ENCODE measurements at regions not wholly inside any gene's neighbourhood (a gene's known extent, or its start where the extent isn't known, plus 50 kb on each side); places are given as distances from the start of the nearest gene placed in this dataset.
"Not testable (repeated sequence)": the region's sequence is repeated elsewhere in the genome, so short reads cannot be mapped to it uniquely, and the experiment has no call there.

DNA sequence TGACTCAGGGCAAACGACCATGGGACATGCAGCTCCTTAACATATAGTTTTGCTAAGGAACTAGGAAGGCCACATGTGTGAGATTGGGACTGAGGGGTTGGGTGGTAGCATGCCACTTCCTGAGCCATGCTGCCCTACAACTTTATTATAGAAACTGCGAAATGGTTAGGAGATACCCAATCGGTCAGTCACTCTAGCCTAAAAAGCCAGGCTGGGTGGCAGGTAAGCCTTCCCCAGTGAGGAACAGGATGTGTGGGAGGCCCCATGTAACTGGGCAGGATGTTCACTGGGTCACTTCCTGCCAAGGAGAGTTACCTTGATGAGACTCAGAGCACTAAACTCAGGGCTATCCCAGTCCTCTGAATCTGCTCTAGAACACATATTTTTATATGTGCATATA, 123.5 kb downstream of the MAP3K7 start:
- no peak for DNase-seq (ENCODE audit: low read depth)

DNA sequence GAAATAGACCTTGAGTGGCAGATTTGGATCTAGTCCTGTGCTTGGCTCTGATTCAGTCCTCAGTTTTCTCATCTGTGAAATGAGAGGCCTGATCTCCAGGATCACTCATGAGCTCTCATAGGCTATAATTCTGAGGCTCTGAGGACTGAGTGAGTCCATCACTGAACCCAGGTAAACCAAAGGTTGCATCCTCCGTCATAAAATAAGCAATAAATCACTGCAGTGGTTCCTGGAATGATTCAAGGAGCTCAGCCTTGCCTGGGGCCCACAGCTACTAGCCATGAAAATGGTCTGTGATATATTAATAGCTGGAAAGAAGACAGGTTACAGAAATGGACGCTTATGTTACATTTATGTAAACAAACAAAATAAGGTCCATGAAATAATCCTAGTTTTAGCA, 124.8 kb downstream of the MAP3K7 start:
- DNase-seq (ENCODE audit: low read depth), result no peak

DNA sequence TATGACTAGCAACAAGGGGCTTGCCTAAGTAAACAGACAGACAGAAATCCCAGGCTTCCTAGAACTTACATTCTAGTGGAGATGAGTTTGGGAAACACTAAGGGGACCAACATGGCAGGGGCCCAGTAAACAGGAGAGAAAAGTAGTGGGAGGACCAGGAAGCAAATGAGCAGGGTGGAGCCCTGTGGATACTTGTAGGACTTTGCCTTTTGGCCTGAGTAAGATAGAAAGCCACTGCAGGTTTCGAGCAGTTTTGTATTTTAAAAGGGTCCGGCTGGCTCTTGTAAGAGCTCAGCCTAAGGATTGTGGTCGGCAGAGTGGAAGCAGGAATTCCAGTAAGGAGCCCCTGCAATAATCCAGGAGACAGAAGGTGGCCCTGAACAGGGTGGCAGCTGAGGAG, 125.5 kb downstream of the MAP3K7 start:
- DNase-seq (ENCODE audit: low read depth), result no peak

DNA sequence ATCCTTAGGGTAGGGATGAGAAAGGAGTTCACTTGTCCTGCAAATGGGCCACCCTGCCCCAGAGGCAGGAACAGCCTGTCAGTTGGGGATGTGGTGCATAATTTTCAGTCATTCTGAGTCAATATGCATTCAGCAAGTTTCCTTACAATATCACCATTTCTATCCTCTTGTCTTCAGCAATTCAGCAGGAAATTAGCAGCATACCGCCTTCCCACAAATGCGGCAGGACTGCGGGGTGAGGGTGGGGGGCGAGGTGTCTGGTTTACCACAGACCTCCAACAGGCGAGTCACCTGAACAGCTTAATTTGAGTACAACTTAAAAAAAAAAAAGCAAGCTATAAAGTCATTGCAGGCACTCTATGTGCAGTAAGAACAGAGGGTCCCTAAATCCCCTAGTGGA, 126.8 kb downstream of the MAP3K7 start:
- no peak for DNase-seq (ENCODE audit: low read depth)

DNA sequence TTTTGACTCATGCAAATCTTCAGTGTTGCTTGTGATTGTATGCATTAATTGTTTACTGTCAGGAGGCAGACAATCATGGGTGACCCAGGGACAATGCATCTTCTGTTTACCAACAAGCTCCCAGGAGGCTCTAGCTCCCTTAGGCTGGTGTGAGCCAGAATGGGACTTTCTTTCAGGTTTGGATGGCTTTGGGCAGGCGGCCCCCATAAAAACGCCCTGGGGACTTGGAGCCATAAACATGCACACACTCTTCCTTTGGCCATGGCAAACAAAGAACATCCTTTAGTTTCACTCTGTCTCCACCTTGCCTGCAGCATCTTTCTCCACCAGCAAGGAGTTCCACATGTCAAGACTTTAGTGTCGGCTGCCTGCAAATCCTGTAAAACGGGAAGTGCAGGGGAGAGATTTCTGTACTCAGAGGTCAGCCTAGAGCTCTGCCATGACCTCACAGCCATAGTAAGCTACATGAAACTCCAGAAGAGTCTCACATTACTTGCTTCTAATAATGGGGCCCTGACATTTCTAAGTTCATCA, 127.6 kb downstream of the MAP3K7 start:
- DNase-seq (ENCODE audit: low read depth), result no peak

DNA sequence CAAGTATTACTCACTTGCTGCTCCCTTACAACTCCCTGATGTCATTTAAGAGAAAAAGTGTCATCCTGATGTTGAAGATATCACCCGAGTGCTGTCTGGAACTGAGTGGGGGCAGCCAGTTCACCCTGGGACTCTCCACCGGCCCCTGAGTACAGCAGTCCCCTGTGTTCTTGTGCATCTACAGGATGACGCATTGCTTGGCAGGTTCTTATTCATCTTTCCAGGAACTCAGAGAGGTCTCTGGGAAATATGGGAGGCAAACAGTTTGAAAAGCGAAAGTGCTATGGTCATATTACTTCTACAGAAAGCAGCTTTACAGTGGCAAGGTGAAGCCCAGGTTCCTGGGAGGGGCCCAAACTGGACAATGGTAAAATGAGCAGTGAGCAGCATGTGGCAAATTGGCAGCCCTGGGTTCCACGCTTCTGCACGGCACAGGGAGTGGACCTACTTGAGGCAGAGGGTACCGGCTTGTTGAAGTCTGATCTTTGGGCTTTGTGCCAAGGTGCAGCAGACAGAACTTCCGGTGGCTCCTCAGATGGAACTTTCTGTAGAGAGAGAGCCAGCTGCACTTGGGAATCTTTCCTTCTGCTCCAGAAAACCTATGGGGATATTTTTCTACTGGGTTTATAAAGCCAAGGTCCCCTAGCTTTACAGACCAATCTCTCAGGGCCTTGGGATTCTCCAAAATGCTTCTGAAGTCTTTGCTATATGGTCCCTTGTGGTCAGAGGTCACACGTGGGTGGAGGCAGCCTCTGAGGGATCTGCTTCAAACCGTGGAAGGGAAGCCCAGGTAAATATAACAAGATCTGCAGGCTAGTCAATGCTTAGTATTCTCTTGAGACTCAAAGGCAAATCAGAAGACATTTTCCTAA, 128.3 kb downstream of the MAP3K7 start:
- peak; percentile 56 for DNase-seq (ENCODE audit: low read depth)

DNA sequence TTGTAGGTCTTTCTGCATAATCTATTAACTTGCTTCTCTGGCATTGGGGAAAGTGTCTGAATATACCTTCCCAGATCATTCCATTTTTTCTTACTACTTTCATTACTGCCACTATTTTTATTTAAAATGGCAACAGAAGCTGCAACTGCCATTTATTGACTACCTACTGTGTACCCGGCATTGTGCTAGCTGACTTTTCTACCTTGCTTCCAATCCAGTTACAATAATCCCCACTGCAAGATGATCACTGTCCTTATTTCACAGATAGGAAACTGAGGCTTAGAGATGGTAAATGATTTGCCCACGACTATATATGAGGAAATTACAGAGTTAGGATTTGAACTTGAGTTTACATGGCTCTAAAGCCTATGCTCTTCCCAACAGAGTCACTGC, 129.0 kb downstream of the MAP3K7 start:
- no peak for DNase-seq (ENCODE audit: low read depth)

DNA sequence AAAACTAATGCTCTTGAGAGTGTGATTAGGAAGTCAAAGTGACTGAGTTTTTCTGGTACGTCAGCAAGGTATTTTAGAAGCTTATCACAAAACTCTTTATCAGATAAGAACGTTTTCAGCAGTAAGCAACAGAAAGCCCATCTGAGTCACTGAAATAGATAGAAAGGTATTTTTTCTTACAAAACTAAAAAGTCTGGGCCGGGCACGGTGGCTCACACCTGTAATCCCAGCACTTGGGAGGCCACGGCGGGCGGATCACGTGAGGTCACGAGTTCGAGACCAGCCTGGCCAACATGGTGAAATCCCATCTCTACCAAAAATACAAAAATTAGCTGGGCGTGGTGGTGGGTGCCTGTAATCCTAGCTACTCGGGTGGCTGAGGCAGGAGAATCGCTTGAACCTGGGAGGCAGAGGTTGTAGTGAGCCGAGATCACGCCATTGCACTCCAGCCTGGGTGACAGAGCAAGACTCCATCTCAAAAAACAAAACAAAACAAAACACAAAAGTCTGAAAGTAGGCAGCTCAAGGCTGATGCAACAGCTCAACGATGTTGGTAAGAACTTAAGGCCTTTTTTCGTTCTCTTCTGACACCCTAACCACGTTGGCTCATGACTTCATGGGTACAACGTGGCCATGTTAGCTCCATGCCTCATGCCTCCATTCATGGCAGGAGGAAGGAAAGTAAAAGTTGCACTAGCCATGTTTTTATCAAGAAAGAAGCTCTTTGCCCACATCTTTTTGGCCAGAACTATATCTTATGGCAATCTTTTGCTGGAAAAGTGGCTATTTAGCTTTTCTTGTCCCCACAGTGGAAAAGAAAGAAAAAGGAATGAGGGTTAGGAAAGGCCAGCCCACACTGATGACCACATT, 129.6 kb downstream of the MAP3K7 start:
- not testable (repeated sequence) for DNase-seq (ENCODE audit: low read depth)

DNA sequence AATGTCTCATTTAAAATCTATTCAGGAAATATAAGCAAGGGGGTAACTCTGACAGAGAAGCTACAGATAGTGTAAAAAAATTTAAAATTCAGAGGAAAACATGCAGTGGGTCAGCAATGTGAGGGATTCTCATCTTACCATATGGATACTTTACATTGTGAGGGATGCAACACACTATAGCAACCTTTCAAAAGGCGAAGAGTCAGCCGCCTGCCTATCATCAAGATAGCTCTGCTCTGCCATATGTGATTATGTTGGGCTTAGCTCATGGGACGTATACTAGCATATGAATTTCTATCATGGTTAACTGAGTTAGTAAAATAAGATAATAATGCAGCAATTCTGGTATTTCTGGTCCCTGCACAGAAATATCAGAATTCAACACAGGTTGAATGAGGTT, 130.9 kb downstream of the MAP3K7 start:
- DNase-seq (ENCODE audit: low read depth), result no peak

DNA sequence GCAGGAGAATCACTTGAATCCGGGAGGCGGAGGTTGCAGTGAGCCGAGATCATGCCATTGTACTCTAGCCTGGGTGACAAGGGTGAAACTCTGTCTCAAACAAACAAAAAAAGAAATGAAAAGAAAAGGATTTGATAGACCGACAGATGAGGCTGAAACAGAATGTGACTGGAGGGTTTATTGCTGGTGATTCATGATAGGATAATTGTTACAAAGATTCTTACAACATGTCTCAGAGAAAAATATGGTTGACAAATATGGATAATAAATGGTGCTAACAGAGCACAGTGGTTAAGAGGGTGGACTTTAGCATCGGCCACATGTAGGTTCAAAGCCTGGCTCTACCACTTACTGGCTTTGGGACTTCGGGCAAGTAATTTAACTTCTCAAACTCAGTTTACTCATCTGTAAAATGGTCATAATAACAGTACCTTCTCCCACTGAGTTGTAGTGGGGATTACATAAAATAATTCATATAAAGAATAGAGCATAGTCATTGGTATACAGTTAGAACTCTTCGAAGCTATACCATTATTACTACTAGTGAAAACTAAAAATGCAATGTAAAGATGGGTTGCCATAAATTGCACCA, 131.9 kb downstream of the MAP3K7 start:
- no peak for DNase-seq (ENCODE audit: low read depth)

DNA sequence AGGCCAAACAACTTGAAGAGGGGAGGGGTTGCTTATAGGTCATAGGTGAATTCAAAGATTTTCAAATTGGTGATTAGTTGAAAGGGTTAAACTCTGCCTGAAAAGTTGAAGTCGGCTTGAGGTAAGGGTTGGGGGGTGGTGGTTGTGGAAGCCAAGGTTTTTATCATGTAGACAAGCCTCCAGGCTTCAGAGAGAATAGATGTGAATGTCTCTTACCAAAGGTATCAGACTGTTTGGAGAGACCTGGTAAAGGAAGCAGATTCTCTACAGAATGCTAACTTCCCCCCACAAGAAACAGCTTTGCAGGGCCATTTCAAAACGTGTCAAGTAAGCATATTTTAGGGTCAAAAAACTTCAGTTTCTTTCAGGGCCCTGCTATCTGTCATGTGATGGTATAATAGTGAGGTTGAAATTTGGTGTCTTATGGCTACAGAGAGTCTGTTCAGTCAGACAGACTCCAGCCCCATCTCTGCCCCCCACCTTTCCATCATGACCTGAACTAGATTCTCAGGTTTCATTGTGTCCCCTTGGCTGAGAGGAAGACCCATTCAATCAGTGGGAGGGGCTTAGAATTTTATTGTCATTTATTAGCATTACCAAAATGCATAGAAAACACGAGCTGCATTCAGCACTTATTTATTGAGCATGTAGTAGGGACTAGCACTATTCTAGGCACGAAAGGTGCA, 136.5 kb downstream of the MAP3K7 start:
- DNase-seq (ENCODE audit: low read depth), result no peak

DNA sequence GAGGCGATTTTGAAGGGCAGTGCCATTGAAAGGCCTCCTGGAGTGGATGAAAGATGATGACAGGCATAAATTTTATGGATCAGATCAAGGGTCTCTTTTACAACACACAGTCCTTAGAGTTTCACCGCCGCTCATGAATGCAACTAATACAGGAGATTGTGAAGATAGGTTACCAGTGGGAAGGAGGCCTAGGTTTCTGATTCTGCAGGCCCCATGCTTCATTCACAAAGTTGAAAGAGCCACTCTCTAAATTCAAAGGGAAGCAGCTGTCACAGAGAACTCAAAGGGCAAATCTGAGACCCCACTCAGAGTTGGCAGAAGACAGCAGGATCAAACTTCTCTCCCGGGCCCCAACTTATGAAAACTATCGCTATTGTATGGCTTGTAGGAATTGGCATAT, 137.6 kb downstream of the MAP3K7 start:
- no peak for DNase-seq (ENCODE audit: low read depth)

DNA sequence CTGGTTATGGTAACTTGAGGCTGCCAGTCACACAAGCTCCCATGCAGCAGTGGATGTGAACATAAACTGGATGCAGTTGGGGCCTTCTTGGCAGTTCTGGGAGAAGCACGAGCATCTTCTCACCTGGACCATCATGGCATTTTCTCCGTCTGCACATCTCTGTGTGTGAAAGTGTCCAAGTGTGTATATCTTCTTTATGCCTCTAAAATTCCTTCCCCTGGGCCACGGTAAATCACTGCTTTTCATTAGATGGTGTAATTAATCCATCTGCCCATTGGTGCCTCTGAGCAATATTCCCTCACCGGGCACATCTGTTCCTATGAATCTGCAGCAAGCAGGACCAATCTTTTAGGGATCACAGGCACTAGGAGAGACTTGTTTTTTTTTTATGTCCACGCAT, 138.0 kb downstream of the MAP3K7 start:
- no peak for DNase-seq (ENCODE audit: low read depth)

DNA sequence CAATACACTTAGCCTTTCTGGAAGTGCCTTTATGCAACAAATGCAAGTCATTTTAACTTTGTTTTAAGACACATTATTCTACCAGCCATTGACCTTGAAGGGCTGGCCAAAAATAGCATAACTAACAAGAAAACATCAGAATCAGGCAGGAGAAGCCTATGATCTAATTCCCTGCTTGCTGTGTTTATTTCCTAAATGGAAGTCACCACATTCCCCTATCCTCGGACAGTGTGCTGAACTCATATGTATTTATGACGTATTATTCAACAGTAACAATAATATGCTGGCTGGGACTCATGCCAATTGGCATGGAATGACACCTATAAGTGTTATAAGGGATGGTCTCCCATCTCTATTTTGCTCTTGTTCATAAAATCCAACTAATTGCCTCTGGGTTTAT, 140.7 kb downstream of the MAP3K7 start:
- DNase-seq (ENCODE audit: low read depth), result no peak

DNA sequence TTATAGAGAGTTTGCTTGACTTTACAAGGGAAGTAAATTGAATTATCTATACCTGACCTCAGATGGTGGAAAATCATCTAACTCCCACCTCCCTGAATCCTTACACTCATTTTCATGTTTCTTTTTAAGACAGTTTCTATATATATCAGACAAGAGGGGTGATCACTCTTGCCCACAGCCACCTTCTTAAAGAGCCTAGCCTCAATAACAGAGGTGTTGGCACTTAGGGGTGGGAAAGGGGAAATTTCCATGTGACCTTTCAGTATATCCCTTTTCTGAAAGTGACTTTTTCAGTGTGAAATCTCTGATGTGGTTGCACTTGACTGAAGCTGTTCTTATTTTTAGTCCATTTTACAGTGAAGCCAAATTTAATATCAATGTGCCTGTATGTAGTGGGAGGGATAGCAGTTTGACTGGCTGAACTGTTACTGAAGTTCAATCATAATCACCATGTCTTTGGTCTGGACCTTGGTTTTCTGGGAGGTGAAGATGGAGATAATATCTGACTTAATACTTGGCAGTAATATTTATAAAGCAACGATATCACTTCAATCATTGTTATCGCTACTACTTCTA, 141.3 kb downstream of the MAP3K7 start:
- no peak for DNase-seq (ENCODE audit: low read depth)

DNA sequence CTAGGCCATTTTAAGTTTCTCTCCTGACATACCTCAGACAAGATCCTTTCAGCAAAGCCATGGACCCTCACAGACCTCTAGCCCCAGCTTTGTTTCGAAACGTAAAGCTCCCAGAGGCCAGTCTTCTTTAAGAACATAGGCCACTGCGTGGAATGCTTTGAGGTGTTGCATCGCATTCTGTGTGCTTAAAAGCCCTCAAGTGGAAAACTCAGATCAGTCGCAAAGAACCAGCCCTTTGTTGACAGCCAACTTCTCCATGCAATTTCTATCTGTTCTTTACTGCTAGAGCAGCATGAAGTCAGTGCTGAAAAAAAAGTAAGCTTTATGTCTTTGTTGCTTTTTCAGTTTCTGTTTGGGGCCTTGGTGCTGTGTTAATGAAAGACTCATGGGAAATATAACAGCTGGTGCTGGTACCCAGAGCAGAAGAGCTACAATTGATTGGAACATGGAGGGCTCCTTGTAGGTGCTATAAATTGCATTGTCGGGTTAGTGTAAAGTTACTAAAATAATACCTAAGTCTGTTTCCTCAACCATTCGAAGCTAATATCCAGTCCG, 142.6 kb downstream of the MAP3K7 start:
- no peak for DNase-seq (ENCODE audit: low read depth)

DNA sequence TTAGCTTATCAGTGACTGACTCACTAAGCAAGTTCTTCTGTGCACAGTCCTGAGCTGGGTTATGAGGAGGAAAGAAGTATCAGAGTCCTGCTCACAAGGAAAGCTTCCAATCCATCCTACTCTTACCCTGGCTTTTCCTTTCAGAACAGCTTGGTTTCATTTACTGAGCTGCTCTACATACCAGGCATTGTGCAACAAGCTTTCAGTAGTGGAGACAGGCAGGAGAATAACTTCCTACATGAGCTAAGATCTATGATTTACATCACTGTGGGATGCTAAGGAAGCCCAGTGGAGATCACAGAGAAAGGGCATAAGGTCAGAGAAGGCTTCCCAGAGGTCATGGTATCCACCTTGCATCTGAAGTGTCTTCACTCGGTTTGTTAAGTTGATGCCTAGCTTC, 144.5 kb downstream of the MAP3K7 start:
- DNase-seq (ENCODE audit: low read depth), result no peak

DNA sequence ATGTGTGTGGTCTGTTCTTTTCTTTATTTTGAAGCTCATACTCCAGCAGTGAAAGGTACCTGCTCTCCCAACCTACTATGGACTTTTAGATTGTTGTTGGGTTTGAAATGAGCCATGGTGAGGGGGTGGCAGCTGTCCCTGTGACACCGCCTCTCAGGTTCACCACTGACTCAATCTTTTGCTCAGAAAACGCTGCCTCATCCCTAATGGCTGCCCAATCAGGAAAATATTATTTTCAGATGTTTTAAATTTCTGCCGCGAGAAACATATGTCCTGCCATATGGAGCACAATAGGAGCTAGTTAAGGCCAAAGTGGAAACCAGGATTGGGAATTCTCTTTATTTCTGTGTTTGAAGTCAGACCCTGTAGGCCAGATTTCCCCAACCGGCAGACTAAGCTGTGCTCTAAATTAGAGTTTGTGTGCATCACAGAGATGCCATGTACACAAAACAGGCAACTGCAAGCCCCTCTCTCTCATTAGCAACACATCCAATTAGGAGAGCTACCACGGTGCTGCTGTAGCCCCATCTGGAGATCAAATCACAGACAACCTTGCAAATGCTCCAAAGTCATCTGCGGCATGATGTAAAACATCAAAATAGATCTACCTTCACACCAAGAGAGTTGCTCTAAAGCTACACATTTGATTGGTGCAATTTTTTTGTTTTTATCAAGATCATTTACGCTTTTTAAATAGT, 144.1 kb upstream of the BACH2 start:
- no peak for DNase-seq (ENCODE audit: low read depth)

DNA sequence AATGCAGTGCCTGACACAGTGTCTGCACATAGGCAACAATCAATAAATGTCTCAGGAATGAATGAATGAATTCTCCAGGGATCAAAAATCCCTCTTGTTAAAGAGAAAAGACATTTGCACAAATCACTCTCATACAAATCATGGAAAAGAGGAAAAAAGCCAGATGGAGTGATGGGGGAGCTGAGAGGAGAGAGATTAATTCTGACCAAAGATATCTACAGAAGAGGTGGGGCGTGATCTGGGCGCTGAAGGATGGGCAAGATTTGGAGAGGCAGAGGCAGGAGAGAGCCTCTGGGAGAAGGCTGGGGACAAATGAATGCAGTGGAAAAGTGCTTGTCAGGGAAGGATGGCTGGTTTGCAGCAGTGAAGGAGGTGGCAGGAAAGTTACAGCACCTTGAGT, 142.9 kb upstream of the BACH2 start:
- no peak for DNase-seq (ENCODE audit: low read depth)

DNA sequence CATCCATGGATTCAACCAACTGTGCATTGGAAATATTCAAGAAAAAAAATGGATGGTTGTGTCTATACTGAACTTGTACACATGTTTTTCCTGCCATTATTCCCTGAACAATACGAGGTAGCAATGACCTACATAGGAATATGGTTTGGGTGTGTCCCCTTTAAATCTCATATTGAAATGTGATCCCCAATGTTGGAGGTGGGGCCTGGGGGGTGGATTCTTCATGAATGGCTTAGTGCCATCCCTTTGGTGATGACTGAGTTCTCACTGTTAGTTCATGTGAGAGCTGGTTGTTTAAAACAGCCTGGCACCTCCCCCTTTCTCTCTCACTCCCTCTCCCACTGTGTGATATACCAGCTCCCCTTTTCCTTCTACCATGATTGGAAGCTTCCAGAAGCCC, 139.8 kb upstream of the BACH2 start:
- no peak for DNase-seq (ENCODE audit: low read depth)

Measured in T-helper 22 cell (primary cell).